Peyer's patch (tissue), 4 donors: ENCODE measurements at regions not wholly inside any gene's neighbourhood (a gene's known extent, or its start where the extent isn't known, plus 50 kb on each side); places are given as distances from the start of the nearest gene placed in this dataset.

Experiments
- DNase-seq, 3 donors: peaks; one replicate each; pipeline ENCODE4 v3.0.0-alpha.2; 2017 to 2019
- H3K27ac ChIP-seq, 4 donors: fragments of 200-600 bp; sonication (generic); one replicate each; pipeline ENCODE4 v1.5.1; 2016 to 2019
- H3K27me3 ChIP-seq, 2 donors: fragments of 200-600 bp; sonication (generic); one replicate each; pipeline ENCODE4 v1.5.1; 2019
- H3K36me3 ChIP-seq, 3 donors: fragments of 200-600 bp; sonication (generic); one replicate each; pipeline ENCODE4 v1.5.1; 2016 to 2019
- H3K4me1 ChIP-seq, 4 donors: fragments of 200-600 bp; sonication (generic); one replicate each; pipeline ENCODE4 v1.5.1; 2016 to 2019
- H3K4me3 ChIP-seq, 4 donors: fragments of 200-600 bp; sonication (generic); 1 replicate in 3 of 4; 2 replicates in 1 of 4; pipeline ENCODE4 v1.5.1; 2016 to 2019; ENCODE audit warnings: mild to moderate bottlenecking in 1 of 4
- H3K9me3 ChIP-seq, 4 donors: fragments of 200-600 bp; sonication (generic); one replicate each; pipeline ENCODE4 v1.5.1; 2016 to 2019; ENCODE audit warnings: mild to moderate bottlenecking in 1 of 4
- POLR2A ChIP-seq, 2 donors: fragments of 450-650 bp; IDR thresholded peaks; one replicate each; pipeline ENCODE4 v1.5.1; 2017; ENCODE audit warnings: antibody characterized with exemption in 2 of 2, mild to moderate bottlenecking in 2 of 2, moderate library complexity in 2 of 2
- TF ChIP-seq, protein P1 (sequence below), 6 experiments: fragments of 450-650 bp in 4 of 6; fragments of 200-600 bp in 2 of 6; sonication (generic) in 1 of 6; IDR thresholded peaks; one replicate each; pipeline ENCODE4 v1.5.1; 2017 to 2019; ENCODE audit warnings: antibody characterized with exemption in 6 of 6, mild to moderate bottlenecking in 3 of 6, moderate library complexity in 1 of 6

DNA sequence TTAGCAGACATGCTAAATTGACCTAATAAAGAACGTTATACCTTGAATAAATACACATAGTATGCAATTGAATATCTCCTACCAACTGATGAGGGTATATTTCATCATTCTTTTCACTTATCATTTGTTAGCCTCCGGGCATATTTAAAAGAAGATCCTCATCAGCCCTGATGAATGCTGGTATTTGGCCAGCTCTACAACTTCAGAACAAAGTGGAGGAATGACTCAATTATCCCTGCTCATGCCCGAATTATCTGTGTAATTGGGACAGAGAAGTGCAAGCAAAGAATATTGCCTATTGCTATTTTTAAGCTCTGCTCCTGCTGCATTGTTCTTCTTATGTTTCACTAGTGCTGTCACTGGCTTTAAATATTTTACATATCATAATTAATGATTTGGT lies 622.1 kb downstream of the METTL15 start:
- Histone ChIP-seq H3K4me3 (no peak overlapping the region), H3K36me3 (no peaks in the 10 kb centered on the region), H3K4me1 (no peaks in the 10 kb centered on the region), H3K27ac (no peak overlapping the region), H3K9me3 (no peaks in the 10 kb centered on the region), H3K27me3 (no peaks in the 10 kb centered on the region)
- TF ChIP-seq POLR2A (IDR thresholded peaks at IDR 0.05) = no peak
- TF ChIP-seq, protein P1, sequence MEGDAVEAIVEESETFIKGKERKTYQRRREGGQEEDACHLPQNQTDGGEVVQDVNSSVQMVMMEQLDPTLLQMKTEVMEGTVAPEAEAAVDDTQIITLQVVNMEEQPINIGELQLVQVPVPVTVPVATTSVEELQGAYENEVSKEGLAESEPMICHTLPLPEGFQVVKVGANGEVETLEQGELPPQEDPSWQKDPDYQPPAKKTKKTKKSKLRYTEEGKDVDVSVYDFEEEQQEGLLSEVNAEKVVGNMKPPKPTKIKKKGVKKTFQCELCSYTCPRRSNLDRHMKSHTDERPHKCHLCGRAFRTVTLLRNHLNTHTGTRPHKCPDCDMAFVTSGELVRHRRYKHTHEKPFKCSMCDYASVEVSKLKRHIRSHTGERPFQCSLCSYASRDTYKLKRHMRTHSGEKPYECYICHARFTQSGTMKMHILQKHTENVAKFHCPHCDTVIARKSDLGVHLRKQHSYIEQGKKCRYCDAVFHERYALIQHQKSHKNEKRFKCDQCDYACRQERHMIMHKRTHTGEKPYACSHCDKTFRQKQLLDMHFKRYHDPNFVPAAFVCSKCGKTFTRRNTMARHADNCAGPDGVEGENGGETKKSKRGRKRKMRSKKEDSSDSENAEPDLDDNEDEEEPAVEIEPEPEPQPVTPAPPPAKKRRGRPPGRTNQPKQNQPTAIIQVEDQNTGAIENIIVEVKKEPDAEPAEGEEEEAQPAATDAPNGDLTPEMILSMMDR (IDR thresholded peaks at IDR 0.05) = no peak
- DNase-seq = no peak

- Histone ChIP-seq H3K36me3 (no peaks in the 10 kb centered on the region), H3K9me3 (no peaks in the 10 kb centered on the region), H3K4me1 (no peaks in the 10 kb centered on the region), H3K27me3 (no peaks in the 10 kb centered on the region), H3K4me3 (no peak overlapping the region), H3K27ac (no peak overlapping the region)
- TF ChIP-seq POLR2A (IDR thresholded peaks at IDR 0.05) = no peak
- TF ChIP-seq, protein P1 (IDR thresholded peaks at IDR 0.05) = no peak
- peak in 1 of 3 donors; percentile 23 for DNase-seq
Observed at GRCh38 chr11:28729339-28729738, 621.2 kb downstream of the METTL15 start.

GRCh38 chr11:28728666-28729065 lies 620.5 kb downstream of the METTL15 start:
- no peak overlapping the region for H3K4me3 ChIP-seq
- no peaks in the 10 kb centered on the region for H3K9me3 ChIP-seq
- H3K27ac ChIP-seq = no peak overlapping the region
- no peaks in the 10 kb centered on the region for H3K4me1 ChIP-seq
- DNase-seq = no peak
- TF ChIP-seq, protein P1 (IDR thresholded peaks at IDR 0.05) = no peak
- TF ChIP-seq POLR2A (IDR thresholded peaks at IDR 0.05) = no peak
- no peaks in the 10 kb centered on the region for H3K36me3 ChIP-seq
- no peaks in the 10 kb centered on the region for H3K27me3 ChIP-seq

- Histone ChIP-seq H3K27me3 (no peaks in the 10 kb centered on the region), H3K4me3 (no peak overlapping the region), H3K27ac (no peak overlapping the region), H3K4me1 (no peaks in the 10 kb centered on the region), H3K9me3 (no peaks in the 10 kb centered on the region), H3K36me3 (no peaks in the 10 kb centered on the region)
- DNase-seq = no peak
- no peak for TF ChIP-seq POLR2A (IDR thresholded peaks at IDR 0.05)
- TF ChIP-seq, protein P1 (IDR thresholded peaks at IDR 0.05) = no peak
Observed at GRCh38 chr11:28727254-28727653, 619.1 kb downstream of the METTL15 start.

DNA sequence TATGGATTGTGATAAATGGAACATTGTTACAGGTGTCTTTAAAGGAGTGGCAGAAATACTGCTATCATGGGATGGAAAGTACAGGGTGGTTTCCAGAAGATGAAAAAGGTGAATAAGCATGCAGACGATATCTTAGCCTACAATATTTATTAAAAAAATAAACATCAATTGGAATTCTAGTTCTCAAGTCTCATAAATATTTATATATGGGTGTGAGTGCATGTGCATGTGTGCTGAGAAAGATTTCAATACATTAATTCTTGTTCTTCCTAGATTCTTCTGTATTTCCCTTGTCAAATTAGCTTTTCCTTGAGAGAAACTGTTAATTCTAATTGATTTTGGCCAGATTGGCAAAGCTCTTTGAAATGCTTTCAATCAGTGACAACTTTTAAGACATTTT lies 618.2 kb downstream of the METTL15 start:
- no peak for DNase-seq
- H3K27ac ChIP-seq = no peak overlapping the region
- TF ChIP-seq, protein P1 (IDR thresholded peaks at IDR 0.05) = no peak
- no peak for TF ChIP-seq POLR2A (IDR thresholded peaks at IDR 0.05)
- H3K27me3 ChIP-seq = no peaks in the 10 kb centered on the region
- no peak overlapping the region for H3K4me3 ChIP-seq
- no peaks in the 10 kb centered on the region for H3K4me1 ChIP-seq
- no peaks in the 10 kb centered on the region for H3K36me3 ChIP-seq
- H3K9me3 ChIP-seq = no peaks in the 10 kb centered on the region

- TF ChIP-seq, protein P1 (IDR thresholded peaks at IDR 0.05) = no peak
- TF ChIP-seq POLR2A (IDR thresholded peaks at IDR 0.05) = no peak
- H3K4me1 ChIP-seq = no peaks in the 10 kb centered on the region
- no peak overlapping the region for H3K4me3 ChIP-seq
- no peaks in the 10 kb centered on the region for H3K36me3 ChIP-seq
- H3K27ac ChIP-seq = no peak overlapping the region
- DNase-seq = no peak
- no peaks in the 10 kb centered on the region for H3K27me3 ChIP-seq
- no peaks in the 10 kb centered on the region for H3K9me3 ChIP-seq
Observed at GRCh38 chr11:28715726-28716125, 607.5 kb downstream of the METTL15 start.
